Activated CD4-positive, alpha-beta T cell treated with anti-CD3 and anti-CD28 coated beads, Interleukin-2, Interleukin-4, amounts not matched to agents 100 ng/mL and 50 ng/mL, durations not matched to agents 16 hours and 8 hours (primary cell): ENCODE measurements at regions not wholly inside any gene's neighbourhood (a gene's known extent, or its start where the extent isn't known, plus 50 kb on each side); places are given as distances from the start of the nearest gene placed in this dataset.
A peak's percentile ranks its signal among the peaks of the same experiment; 100 is the strongest.

Source experiments
- DNase-seq: peaks from one replicate; pipeline ENCODE4 v3.0.0-alpha.2; 2020; ENCODE audit warnings: low spot score

- no peak for DNase-seq
Observed at GRCh38 chr12:107349008-107349747, 255.8 kb upstream of the CRY1 start.

GRCh38 chr12:107349839-107350238 is 256.5 kb upstream of the CRY1 start:
- DNase-seq, result no peak

- DNase-seq, result no peak
Observed at GRCh38 chr12:107351109-107351508, 257.8 kb upstream of the CRY1 start.

- DNase-seq, result no peak
Observed at GRCh38 chr12:107351713-107352112, 258.4 kb upstream of the CRY1 start.

- peak; percentile 20 for DNase-seq
Observed at GRCh38 chr12:107352347-107353081, 259.2 kb upstream of the CRY1 start.

GRCh38 chr12:107353312-107353711 is 260.0 kb upstream of the CRY1 start:
- no peak for DNase-seq

GRCh38 chr12:107355004-107355565 is 261.7 kb upstream of the CRY1 start:
- DNase-seq, result no peak

GRCh38 chr12:107355612-107356011 is 262.3 kb upstream of the CRY1 start:
- DNase-seq, result no peak

- peak; percentile 55 for DNase-seq
Observed at GRCh38 chr12:107356266-107356936, 263.1 kb upstream of the CRY1 start.

- no peak for DNase-seq
Observed at GRCh38 chr12:107356937-107357295, 263.6 kb upstream of the CRY1 start.

- DNase-seq, result no peak
Observed at GRCh38 chr12:107359382-107359781, 266.0 kb upstream of the CRY1 start.

GRCh38 chr12:107360033-107360432 is 266.7 kb upstream of the CRY1 start:
- DNase-seq, result no peak

- no peak for DNase-seq
Observed at GRCh38 chr12:107360482-107360881, 267.1 kb upstream of the CRY1 start.

- DNase-seq, result no peak
Observed at GRCh38 chr12:107361970-107362369, 268.6 kb upstream of the CRY1 start.

GRCh38 chr12:107362960-107363359 is 269.6 kb upstream of the CRY1 start:
- no peak for DNase-seq

GRCh38 chr12:107364875-107365518 is 271.6 kb upstream of the CRY1 start:
- no peak for DNase-seq

GRCh38 chr12:107365703-107366102 is 272.4 kb upstream of the CRY1 start:
- DNase-seq, result no peak

GRCh38 chr12:107366322-107366721 is 273.0 kb upstream of the CRY1 start:
- DNase-seq, result no peak

- peak; percentile 53 for DNase-seq
Observed at GRCh38 chr12:107368586-107368985, 275.2 kb upstream of the CRY1 start.

- DNase-seq, result no peak
Observed at GRCh38 chr12:107369006-107369405, 275.7 kb upstream of the CRY1 start.

- DNase-seq, result peak; percentile 86
Observed at GRCh38 chr12:107369679-107370078, 276.3 kb upstream of the CRY1 start.

- DNase-seq, result peak; percentile 61
Observed at GRCh38 chr12:107372229-107372658, 278.9 kb upstream of the CRY1 start.
